Breast epithelium (tissue), 4 donors: ENCODE measurements at regions not wholly inside any gene's neighbourhood (a gene's known extent, or its start where the extent isn't known, plus 50 kb on each side); places are given as distances from the start of the nearest gene placed in this dataset.

Experiments
- DNase-seq, 2 donors: peaks; one replicate each; pipeline ENCODE4 v3.0.0-alpha.2; 2019; ENCODE audit warnings: low spot score in 2 of 2
- H3K27ac ChIP-seq, 2 donors: fragments of 200-600 bp; sonication (generic) in 1 of 2; one replicate each; pipeline ENCODE4 v1.5.1; 2016 to 2019; ENCODE audit warnings: mild to moderate bottlenecking in 1 of 2
- H3K27me3 ChIP-seq, 2 donors: fragments of 200-600 bp; sonication (generic) in 1 of 2; one replicate each; pipeline versions ENCODE4 v1.5.1 to v1.6.0; 2017 to 2019; ENCODE audit warnings: control low read depth in 1 of 2, mild to moderate bottlenecking in 1 of 2
- H3K36me3 ChIP-seq: fragments of 200-600 bp; one replicate; pipeline ENCODE4 v1.5.1; 2019
- H3K4me1 ChIP-seq, 2 donors: fragments of 200-600 bp; sonication (generic); one replicate each; pipeline ENCODE4 v1.5.1; 2016 to 2019; ENCODE audit warnings: control low read depth in 1 of 2
- H3K4me3 ChIP-seq, 3 donors: fragments of 200-600 bp; sonication (generic); 1 replicate in 2 of 3; 2 replicates in 1 of 3; pipeline ENCODE4 v1.5.1; 2016 to 2019; ENCODE audit warnings: mild to moderate bottlenecking in 3 of 3, moderate library complexity in 2 of 3
- H3K9me3 ChIP-seq, 2 donors: fragments of 200-600 bp; sonication (generic) in 1 of 2; one replicate each; pipeline ENCODE4 v1.5.1; 2016 to 2019; ENCODE audit warnings: control low read depth in 1 of 2
- POLR2A ChIP-seq: fragments of 450-650 bp; IDR thresholded peaks from one replicate; pipeline ENCODE4 v1.6.1; 2016; ENCODE audit warnings: antibody characterized with exemption, mild to moderate bottlenecking, moderate library complexity
- POLR2AphosphoS5 ChIP-seq, 3 donors: sonication (generic); formaldehyde crosslinking; IDR thresholded peaks; one replicate each; pipeline ENCODE4 v1.6.1; 2017; ENCODE audit warnings: antibody characterized with exemption in 3 of 3
- intact Hi-C: fragments of 100-400 bp; cut with DNase I; formaldehyde crosslinking; loops from one replicate; pipeline ENCODE4 v1.15.1; 2023; ENCODE audit warnings: low total_unique reads
- TF ChIP-seq, protein P1 (sequence below), 3 donors: fragments of 450-650 bp; IDR thresholded peaks; one replicate each; pipeline ENCODE4 v1.5.1; 2016 to 2017; ENCODE audit warnings: antibody characterized with exemption in 3 of 3, mild to moderate bottlenecking in 3 of 3, moderate library complexity in 3 of 3

DNA sequence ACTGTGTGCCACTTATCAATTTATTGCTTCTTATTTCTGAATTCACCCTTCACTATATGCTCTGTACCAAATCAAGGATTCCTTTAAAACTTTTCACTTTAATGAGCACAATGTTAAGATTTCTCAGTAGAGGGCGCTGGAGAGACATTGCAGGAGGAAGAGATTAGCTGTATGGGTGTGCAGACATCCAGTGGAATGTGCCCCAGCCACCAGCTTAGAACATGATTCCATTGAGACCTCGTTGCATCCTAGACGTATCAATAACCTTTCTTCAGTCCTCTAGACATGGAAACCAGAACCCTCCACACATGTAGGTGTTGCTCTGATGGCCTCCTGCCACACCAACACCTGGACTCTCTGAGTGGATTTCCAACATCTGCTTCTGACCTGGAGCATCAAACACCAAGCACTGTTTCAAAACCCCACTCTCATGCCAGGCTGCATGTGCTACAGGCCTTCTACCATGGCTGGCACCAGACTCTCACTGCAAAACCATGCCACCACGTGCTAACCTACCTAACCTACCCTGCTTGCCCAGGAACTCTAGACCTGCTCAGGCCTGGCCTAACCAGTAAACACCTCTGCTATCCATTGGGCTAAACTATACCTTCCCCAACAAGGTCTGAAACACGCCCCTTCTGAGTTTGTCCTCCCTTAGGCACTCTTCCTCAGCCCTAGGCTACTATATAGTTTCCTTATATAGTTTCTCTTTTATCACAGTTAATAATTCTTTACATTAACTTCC, 633.2 kb upstream of the PKDCC start:
- TF ChIP-seq, protein P1, sequence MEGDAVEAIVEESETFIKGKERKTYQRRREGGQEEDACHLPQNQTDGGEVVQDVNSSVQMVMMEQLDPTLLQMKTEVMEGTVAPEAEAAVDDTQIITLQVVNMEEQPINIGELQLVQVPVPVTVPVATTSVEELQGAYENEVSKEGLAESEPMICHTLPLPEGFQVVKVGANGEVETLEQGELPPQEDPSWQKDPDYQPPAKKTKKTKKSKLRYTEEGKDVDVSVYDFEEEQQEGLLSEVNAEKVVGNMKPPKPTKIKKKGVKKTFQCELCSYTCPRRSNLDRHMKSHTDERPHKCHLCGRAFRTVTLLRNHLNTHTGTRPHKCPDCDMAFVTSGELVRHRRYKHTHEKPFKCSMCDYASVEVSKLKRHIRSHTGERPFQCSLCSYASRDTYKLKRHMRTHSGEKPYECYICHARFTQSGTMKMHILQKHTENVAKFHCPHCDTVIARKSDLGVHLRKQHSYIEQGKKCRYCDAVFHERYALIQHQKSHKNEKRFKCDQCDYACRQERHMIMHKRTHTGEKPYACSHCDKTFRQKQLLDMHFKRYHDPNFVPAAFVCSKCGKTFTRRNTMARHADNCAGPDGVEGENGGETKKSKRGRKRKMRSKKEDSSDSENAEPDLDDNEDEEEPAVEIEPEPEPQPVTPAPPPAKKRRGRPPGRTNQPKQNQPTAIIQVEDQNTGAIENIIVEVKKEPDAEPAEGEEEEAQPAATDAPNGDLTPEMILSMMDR (IDR thresholded peaks at IDR 0.05): no peak
- TF ChIP-seq POLR2A: no peak
- no peak for TF ChIP-seq POLR2AphosphoS5 (IDR thresholded peaks at IDR 0.05)
- intact Hi-C loops: no loop called here

DNA sequence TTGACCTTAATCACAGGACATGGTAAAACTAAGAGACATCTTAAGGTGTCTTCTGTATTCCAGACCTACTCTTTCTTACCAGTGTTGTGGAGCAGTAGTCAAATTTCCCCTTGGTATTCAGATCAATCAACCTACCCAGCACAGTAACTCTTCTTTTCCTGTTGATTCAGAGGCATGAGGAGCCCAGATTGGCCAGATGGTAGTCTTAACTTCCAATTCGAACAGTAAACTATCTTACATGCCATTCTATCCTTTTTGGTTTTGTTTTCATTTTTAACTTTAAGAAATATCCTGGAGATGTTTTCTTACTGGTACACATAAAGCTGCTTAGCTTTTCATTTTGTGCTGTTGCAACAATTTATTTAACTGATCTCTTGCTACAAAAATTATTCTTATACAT, 630.3 kb upstream of the PKDCC start:
- TF ChIP-seq POLR2A (no peak), POLR2AphosphoS5 (IDR thresholded peaks at IDR 0.05) (no peak)
- TF ChIP-seq, protein P1 (IDR thresholded peaks at IDR 0.05): no peak
- intact Hi-C loops: no loop called here
- no peak overlapping the region for H3K27ac ChIP-seq

More for the DNA sequence above, 633.2 kb upstream of the PKDCC start:
- H3K27ac ChIP-seq: no peak overlapping the region
- no peaks in the 10 kb centered on the region for H3K9me3 ChIP-seq
- H3K4me3 ChIP-seq: no peak overlapping the region
- no peaks in the 10 kb centered on the region for H3K36me3 ChIP-seq
- no peak for DNase-seq
- H3K4me1 ChIP-seq: no peaks in the 10 kb centered on the region
- H3K27me3 ChIP-seq: no peaks in the 10 kb centered on the region

DNA sequence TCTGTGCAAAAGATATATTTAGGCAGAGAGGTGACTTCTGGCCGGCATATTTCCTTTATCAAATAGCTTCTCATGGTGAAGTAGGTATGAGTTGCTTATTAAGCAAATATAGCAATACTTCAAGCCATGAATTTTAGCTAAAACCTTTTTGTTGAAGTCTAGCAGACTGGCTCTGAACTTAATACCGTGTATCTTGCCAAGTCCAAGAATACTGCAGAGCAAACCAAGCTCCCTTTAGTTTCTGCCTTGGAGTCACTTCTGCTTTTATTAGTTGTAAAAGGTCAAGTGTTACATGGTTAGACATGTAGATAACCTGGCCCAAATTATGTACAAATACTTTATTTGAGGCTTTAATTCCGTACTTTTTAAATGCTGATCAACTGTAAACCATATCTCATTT, 627.6 kb upstream of the PKDCC start:
- Histone ChIP-seq H3K27me3 (no peaks in the 10 kb centered on the region), H3K27ac (no peak overlapping the region), H3K4me3 (no peak overlapping the region), H3K9me3 (no peaks in the 10 kb centered on the region), H3K4me1 (no peaks in the 10 kb centered on the region), H3K36me3 (no peaks in the 10 kb centered on the region)
- TF ChIP-seq POLR2A (no peak), POLR2AphosphoS5 (IDR thresholded peaks at IDR 0.05) (no peak)
- TF ChIP-seq, protein P1 (IDR thresholded peaks at IDR 0.05): no peak
- intact Hi-C loops: no loop called here
- DNase-seq: no peak

More for the DNA sequence above, 630.3 kb upstream of the PKDCC start:
- H3K4me1 ChIP-seq: no peaks in the 10 kb centered on the region
- no peaks in the 10 kb centered on the region for H3K36me3 ChIP-seq
- H3K4me3 ChIP-seq: no peak overlapping the region
- H3K9me3 ChIP-seq: no peaks in the 10 kb centered on the region
- DNase-seq: no peak
- no peaks in the 10 kb centered on the region for H3K27me3 ChIP-seq

DNA sequence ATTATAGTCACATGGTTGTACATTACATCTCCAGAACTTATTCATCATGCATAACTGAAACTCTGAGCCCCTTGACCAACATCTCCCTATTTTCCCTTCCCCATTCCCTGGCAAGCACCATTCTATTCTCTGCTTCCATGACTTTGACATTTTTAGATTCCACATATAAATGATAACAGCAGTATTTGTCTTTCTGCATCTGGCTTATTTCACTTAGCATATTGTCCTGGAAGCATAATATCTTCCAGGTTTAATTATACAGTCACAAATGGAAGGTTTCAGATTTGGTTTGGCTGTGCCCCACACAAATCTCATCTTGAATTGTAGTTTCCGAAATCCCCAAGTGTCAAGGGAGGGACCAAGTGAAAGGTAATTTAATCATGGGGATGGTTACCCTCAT, 626.9 kb upstream of the PKDCC start:
- Histone ChIP-seq H3K27me3 (no peaks in the 10 kb centered on the region), H3K36me3 (no peaks in the 10 kb centered on the region), H3K4me3 (no peak overlapping the region), H3K9me3 (no peaks in the 10 kb centered on the region), H3K27ac (no peak overlapping the region), H3K4me1 (no peaks in the 10 kb centered on the region)
- no peak for DNase-seq
- intact Hi-C loops: no loop called here
- TF ChIP-seq POLR2AphosphoS5 (IDR thresholded peaks at IDR 0.05): no peak
- TF ChIP-seq, protein P1 (IDR thresholded peaks at IDR 0.05): no peak
- TF ChIP-seq POLR2A: no peak

DNA sequence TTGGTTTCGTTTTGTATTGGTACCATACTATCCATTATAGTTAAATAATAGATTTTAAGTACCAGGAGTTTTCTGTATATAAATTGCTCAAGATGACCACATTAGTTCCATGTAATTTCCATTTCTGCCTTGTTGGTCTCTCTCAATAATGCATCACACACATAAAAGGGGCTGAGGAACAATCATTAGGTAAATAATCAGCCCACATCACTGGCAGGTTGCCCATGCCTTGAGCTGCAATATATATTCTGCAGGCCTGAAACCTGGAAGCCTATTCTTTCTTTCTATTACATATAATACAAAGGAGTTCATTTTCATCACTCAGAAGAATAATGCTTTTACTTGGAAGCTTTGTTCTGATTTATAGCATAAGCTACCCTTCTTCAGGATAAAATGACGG, 616.1 kb upstream of the PKDCC start:
- Histone ChIP-seq H3K27ac (no peak overlapping the region), H3K9me3 (no peaks in the 10 kb centered on the region), H3K36me3 (no peaks in the 10 kb centered on the region), H3K4me1 (no peaks in the 10 kb centered on the region), H3K4me3 (no peak overlapping the region), H3K27me3 (no peaks in the 10 kb centered on the region)
- TF ChIP-seq, protein P1 (IDR thresholded peaks at IDR 0.05): no peak
- TF ChIP-seq POLR2A (no peak), POLR2AphosphoS5 (IDR thresholded peaks at IDR 0.05) (no peak)
- no peak for DNase-seq
- intact Hi-C loops: no loop called here
